ENCODE measurements at regions not wholly inside any gene's neighbourhood (a gene's known extent, or its start where the extent isn't known, plus 50 kb on each side); places are given as distances from the start of the nearest gene placed in this dataset.

DNA sequence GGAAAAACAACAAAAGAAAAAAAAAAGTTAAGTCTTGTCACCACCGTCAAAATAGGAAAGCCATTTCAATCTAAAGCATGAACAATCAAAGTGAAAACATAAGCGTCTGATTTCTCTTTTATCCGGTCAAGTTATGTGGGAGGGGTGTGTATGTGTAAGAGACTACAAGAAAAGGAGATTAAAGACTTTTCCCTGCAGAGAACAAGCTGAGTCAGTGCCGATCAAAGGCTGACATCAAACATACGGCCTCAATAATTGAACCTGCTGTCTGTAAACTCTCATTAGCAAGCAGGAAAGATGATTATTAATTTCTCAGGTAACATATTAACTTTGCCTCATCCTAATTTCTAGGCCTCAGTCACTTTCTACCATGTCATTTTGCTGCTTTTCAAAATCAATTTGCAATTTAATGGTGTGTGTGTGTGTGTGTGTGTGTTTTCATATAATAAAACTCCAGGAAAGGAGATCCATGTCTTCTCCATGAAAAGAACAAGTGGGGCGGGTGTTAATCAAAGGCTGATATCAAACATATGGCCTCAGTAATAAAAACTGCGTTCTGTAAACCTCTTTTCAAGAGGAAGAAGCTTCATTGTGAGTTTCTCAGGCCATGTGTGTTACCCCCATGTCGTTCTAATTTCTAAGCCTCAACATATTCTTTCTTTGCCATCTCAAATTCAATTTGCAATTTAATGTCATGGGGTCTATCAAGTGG lies 649.1 kb upstream of the SORCS1 start:
- no peak overlapping the region for H3K4me3 Mint-ChIP-seq
- ChIA-PET POLR2A (no interaction called here), CTCF (no interaction called here)
- DNase-seq = no peak
- no peaks in the 10 kb centered on the region for H3K4me1 Mint-ChIP-seq
- H3K9me3 Mint-ChIP-seq = no peaks in the 10 kb centered on the region
- no peak overlapping the region for H3K27ac Mint-ChIP-seq
- H3K27me3 Mint-ChIP-seq = no peaks in the 10 kb centered on the region
- H3K36me3 Mint-ChIP-seq (ENCODE audit: low read depth) = no peaks in the 10 kb centered on the region

DNA sequence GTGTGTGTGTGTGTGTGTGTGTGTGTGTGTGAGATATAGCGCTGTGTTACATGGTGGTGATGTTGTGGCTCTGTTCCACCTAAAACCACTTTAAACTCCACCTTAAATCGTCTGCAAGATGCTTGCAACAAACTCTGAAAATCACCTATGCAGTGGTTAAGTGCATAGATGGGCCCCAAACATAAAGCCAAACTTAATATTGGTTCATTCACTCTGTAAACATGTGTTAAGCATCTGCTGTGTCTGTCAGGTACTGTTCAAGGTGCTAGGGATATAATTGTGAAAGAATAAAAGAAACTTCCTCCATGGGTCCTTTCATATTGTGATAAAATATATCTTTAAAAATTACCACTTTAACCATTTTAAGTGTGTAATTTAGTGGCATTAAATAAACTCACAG lies 645.4 kb upstream of the SORCS1 start:
- Mint-ChIP-seq H3K27me3 (no peaks in the 10 kb centered on the region), H3K4me3 (no peak overlapping the region), H3K4me1 (no peaks in the 10 kb centered on the region), H3K9me3 (no peaks in the 10 kb centered on the region), H3K36me3 (ENCODE audit: low read depth) (no peaks in the 10 kb centered on the region), H3K27ac (no peak overlapping the region)
- ChIA-PET POLR2A (no interaction called here), CTCF (no interaction called here)
- DNase-seq = no peak

DNA sequence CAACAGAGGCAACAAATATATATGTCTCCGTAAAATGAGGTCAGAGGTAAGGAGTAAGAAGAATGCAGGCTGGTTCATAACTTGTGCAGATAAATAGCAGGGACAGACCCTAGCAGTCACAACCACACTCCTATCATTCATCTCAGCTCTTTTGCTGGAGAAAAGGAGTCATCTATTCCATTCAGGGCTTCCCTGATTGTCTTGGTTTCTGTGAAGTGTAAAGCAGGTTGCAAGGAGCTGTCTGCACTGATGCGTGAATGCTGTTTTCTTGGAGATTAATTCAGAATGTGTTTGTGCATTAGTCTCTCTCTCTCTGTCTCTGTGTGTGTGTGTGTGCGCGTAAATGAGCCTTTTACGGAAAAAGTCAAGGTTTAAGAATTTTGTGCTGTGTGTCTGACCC lies 643.3 kb upstream of the SORCS1 start:
- no peak overlapping the region for H3K4me3 Mint-ChIP-seq
- H3K27me3 Mint-ChIP-seq = no peaks in the 10 kb centered on the region
- no peaks in the 10 kb centered on the region for H3K4me1 Mint-ChIP-seq
- ChIA-PET CTCF (no interaction called here), POLR2A (no interaction called here)
- H3K36me3 Mint-ChIP-seq (ENCODE audit: low read depth) = no peaks in the 10 kb centered on the region
- H3K27ac Mint-ChIP-seq = no peak overlapping the region
- no peak for DNase-seq
- peaks cover 2% of the 10 kb centered on the region for H3K9me3 Mint-ChIP-seq

DNA sequence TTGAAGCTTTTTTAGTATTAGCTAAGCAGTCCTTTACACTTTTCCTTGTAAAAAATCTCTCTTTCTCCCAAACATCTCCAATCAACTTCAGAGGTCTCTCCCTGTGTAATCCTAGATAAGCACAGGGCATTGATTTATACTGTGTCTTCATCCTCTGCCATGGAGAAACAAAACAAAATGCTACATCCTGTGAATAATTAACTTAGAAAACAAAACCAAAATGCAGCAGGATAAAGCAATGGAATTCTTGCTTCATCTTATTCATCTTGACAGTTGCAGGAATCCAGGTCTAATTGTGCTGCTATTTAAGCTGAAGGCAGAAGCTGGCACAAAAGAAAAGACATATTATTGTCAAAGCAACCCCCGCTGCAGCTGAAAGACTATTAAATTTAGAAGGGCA lies 641.5 kb upstream of the SORCS1 start:
- Mint-ChIP-seq H3K4me3 (no peak overlapping the region), H3K9me3 (peaks cover 3% of the 10 kb centered on the region)
- CTCF ChIA-PET = no interaction called here

DNA sequence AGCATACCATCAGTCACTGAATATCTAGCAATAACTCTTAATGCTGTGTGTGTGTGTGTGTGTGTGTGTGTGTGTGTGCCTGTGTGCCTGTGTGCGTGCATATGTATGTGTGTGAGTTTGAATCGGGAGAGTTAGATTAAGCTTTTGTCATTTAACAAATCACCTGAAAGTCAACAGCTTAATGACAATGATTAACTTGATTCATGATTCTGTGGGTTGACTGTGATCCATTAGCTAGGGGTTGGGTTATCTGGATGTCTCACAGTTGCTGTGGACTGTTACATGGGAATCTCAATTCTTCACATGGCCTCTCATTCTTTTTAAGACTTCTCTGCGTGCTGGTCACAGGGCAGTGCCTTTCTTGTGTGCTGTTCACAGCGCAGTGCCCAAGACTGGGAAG lies 639.0 kb upstream of the SORCS1 start:
- no peaks in the 10 kb centered on the region for H3K4me1 Mint-ChIP-seq

More for the DNA sequence above, 641.5 kb upstream of the SORCS1 start:
- POLR2A ChIA-PET = no interaction called here
- no peak for DNase-seq
- Mint-ChIP-seq H3K36me3 (ENCODE audit: low read depth) (no peaks in the 10 kb centered on the region), H3K27ac (no peak overlapping the region), H3K27me3 (no peaks in the 10 kb centered on the region), H3K4me1 (no peaks in the 10 kb centered on the region)

DNA sequence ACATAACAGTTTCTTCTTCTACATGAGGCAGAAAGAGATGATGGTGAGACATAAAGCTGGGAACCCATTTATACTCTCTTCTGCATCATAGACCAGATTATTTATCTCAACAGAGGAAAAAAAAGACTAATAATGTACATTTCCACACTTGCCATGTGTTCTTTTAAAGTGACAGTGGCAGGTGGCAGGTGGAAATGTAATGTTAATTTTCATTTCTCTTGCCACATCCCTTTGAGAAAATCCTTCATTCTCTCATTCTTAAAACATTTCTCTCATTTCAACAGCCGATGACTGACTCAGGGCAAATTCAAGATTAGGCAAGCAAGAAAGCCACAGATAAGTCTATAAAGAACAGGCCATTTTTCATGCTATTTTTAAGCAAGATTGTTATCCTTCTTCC lies 635.6 kb upstream of the SORCS1 start:
- no peaks in the 10 kb centered on the region for H3K36me3 Mint-ChIP-seq (ENCODE audit: low read depth)
- no peak overlapping the region for H3K4me3 Mint-ChIP-seq
- H3K27ac Mint-ChIP-seq = no peak overlapping the region
- peaks cover 5% of the 10 kb centered on the region for H3K9me3 Mint-ChIP-seq
- ChIA-PET POLR2A (no interaction called here), CTCF (no interaction called here)
- no peaks in the 10 kb centered on the region for H3K4me1 Mint-ChIP-seq
- no peaks in the 10 kb centered on the region for H3K27me3 Mint-ChIP-seq
- DNase-seq = no peak

More for the DNA sequence above, 639.0 kb upstream of the SORCS1 start:
- ChIA-PET CTCF (interaction anchor here (1.1 kb wide), 1 partner anchor 15 kb away, joined by 6 read pairs; no protein-coding TSS in a partner anchor), POLR2A (no interaction called here)
- no peak for DNase-seq
- Mint-ChIP-seq H3K4me3 (no peak overlapping the region), H3K27me3 (no peaks in the 10 kb centered on the region), H3K36me3 (ENCODE audit: low read depth) (no peaks in the 10 kb centered on the region), H3K27ac (no peak overlapping the region), H3K9me3 (peaks cover 5% of the 10 kb centered on the region)

DNA sequence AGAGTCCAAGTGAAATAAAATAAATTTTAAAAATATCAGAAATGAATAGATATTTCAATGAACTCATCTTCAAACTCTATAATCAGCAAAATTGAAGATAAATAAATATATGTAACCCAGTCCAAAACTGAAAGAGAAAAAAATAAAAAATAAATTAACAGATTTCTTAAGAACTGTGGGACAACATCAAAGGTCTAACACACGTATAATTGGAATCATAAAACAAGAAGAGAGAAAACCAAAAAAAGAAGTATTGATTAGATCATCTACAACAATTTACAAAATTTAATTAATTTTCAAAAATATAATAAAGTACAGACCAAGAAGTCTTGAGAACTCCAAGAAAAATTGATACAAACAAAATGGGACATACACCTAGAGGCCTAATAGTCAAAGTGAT lies 625.8 kb upstream of the SORCS1 start:
- POLR2A ChIA-PET = no interaction called here
- no peaks in the 10 kb centered on the region for H3K36me3 Mint-ChIP-seq (ENCODE audit: low read depth)

DNA sequence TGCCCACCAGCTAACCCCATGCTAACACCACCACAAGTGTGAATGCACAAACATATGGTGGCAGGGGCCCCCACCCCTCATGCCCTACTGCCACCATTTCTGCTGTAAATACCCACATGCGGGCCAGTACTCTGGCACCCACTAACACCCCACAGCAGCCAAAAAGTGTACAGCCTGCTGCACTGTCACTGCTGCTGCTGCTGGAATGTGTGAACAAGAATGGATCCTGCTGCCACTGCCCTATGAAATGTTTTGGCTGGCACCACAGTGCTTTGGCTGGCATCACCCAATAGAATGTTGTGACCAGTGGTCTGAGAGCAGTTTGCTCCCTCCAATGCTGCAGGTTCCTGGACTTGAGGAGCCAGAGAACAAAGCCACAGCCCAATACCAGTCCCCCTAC lies 606.6 kb upstream of the SORCS1 start:
- H3K4me1 Mint-ChIP-seq = no peaks in the 10 kb centered on the region
- peaks cover 21% of the 10 kb centered on the region for H3K9me3 Mint-ChIP-seq
- no peak for DNase-seq
- H3K27ac Mint-ChIP-seq = no peak overlapping the region
- H3K36me3 Mint-ChIP-seq (ENCODE audit: low read depth) = no peaks in the 10 kb centered on the region
- H3K4me3 Mint-ChIP-seq = no peak overlapping the region
- H3K27me3 Mint-ChIP-seq = no peaks in the 10 kb centered on the region
- POLR2A ChIA-PET = no interaction called here
- CTCF ChIA-PET = no interaction called here

More for the DNA sequence above, 625.8 kb upstream of the SORCS1 start:
- Mint-ChIP-seq H3K27me3 (no peaks in the 10 kb centered on the region), H3K9me3 (peaks cover 2% of the 10 kb centered on the region), H3K4me3 (no peak overlapping the region), H3K27ac (no peak overlapping the region), H3K4me1 (no peaks in the 10 kb centered on the region)
- CTCF ChIA-PET = no interaction called here
- no peak for DNase-seq

DNA sequence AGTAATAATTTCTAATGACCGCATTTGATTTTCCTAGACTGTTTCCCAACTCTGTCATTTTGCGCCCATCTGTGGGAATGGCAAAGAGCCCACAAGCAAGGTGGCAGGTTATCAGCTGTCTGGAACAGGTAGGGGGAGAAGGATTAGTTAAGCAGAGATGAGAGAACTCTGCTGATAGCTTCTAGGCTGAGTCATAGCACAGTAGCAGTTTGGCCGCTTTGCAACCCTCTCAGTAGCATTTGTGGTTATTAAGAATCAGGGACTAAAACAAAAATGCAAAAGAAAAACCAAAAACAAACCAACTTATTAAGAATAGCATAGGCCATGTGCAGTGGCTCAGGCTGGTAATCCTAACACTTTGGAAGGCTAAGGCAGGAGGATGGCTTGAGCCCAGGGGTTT lies 602.7 kb upstream of the SORCS1 start:
- POLR2A ChIA-PET = no interaction called here
- H3K9me3 Mint-ChIP-seq = peaks cover 13% of the 10 kb centered on the region
- no peaks in the 10 kb centered on the region for H3K36me3 Mint-ChIP-seq (ENCODE audit: low read depth)
- H3K4me3 Mint-ChIP-seq = no peak overlapping the region
- no peaks in the 10 kb centered on the region for H3K4me1 Mint-ChIP-seq
- no peaks in the 10 kb centered on the region for H3K27me3 Mint-ChIP-seq
- H3K27ac Mint-ChIP-seq = no peak overlapping the region
- CTCF ChIA-PET = no interaction called here
- DNase-seq = no peak

DNA sequence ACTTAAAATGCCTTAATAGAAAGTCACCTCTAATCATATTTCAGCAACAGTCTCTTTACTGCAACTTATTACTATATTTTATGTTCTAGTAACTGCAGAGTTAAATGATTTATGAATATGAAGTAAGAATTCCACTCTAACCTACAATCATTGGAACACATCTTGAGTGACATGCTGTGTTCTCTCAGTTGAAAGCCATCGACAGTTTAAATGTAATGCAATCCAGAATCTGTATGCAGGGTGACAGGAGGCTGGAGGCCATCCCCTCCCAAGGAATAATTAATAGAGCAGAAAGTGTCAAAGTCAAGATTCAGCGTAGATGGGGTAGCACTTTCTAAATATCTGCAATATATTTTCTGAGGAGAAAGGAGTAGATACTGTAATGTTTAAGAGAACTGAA lies 590.3 kb upstream of the SORCS1 start:
- no peaks in the 10 kb centered on the region for H3K36me3 Mint-ChIP-seq (ENCODE audit: low read depth)
- H3K4me3 Mint-ChIP-seq = no peak overlapping the region
- POLR2A ChIA-PET = no interaction called here
- no peak for DNase-seq
- no peak overlapping the region for H3K27ac Mint-ChIP-seq
- no peaks in the 10 kb centered on the region for H3K27me3 Mint-ChIP-seq
- no peaks in the 10 kb centered on the region for H3K4me1 Mint-ChIP-seq
- CTCF ChIA-PET = no interaction called here
- H3K9me3 Mint-ChIP-seq = peaks cover 5% of the 10 kb centered on the region

DNA sequence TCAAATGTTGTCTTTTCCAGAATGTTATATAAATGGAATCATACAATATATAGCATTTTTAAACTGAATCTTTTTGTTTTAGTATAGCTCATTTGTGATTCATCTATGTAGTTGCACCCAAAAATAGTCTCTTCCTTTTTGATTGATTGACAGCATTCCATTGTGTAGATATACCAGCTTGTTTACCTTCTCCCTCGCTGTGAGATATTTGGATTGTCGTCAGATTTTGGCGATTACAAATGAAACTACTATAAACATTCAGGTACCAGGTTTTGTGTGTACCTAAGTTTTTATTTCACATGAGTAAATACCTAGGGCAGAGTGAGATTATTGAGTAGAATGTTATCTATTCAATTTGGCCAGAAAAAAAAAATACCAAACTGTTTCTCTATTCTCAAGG lies 584.7 kb upstream of the SORCS1 start:
- Mint-ChIP-seq H3K27me3 (no peaks in the 10 kb centered on the region), H3K36me3 (ENCODE audit: low read depth) (no peaks in the 10 kb centered on the region), H3K4me3 (no peak overlapping the region), H3K9me3 (peaks cover 12% of the 10 kb centered on the region), H3K4me1 (no peaks in the 10 kb centered on the region), H3K27ac (no peak overlapping the region)
- ChIA-PET POLR2A (no interaction called here), CTCF (no interaction called here)
- DNase-seq = no peak

DNA sequence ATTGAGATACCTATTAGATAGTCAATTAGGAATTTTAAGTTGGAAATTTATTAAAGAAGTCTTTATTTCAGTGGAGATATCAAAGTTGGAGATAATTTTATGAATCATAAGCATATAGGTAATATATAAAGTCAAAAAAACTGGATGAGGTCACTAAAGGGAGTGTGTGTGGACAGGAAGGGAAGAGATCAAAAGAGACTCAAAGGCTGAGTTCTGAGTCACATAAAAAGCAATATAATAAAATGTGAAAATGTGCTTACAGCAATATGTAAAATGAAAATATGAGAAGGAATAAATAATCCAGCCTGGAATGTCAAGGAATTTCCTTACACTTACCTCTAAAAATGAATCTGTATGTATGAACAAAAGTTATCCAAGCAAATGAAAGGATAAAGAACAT lies 583.3 kb upstream of the SORCS1 start:
- Mint-ChIP-seq H3K27ac (no peak overlapping the region), H3K4me3 (no peak overlapping the region), H3K4me1 (no peaks in the 10 kb centered on the region), H3K9me3 (peaks cover 12% of the 10 kb centered on the region), H3K27me3 (no peaks in the 10 kb centered on the region), H3K36me3 (ENCODE audit: low read depth) (no peaks in the 10 kb centered on the region)
- POLR2A ChIA-PET = no interaction called here
- CTCF ChIA-PET = no interaction called here
- no peak for DNase-seq

DNA sequence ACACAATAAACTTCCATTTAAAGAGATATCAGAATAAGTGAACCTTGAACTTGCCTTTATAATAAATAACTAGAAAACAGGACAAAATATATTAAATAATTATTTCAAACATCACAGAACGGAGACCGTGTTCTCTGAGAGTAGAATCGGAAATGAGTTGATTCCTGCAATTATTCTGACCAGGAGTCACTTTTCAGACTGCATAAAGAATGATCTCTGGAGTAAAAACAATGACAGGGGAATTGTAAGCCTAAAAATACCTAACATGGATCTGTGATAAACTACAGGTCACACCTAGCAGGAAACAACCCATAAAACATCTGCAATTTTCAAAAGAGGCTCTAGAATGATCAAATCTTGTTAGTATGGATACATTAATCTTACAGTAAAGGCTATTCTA lies 577.5 kb upstream of the SORCS1 start:
- Mint-ChIP-seq H3K27me3 (no peaks in the 10 kb centered on the region), H3K36me3 (ENCODE audit: low read depth) (no peaks in the 10 kb centered on the region), H3K27ac (no peak overlapping the region), H3K4me1 (no peaks in the 10 kb centered on the region), H3K4me3 (no peak overlapping the region), H3K9me3 (peaks cover 12% of the 10 kb centered on the region)
- DNase-seq = no peak
- POLR2A ChIA-PET = no interaction called here
- CTCF ChIA-PET = no interaction called here

DNA sequence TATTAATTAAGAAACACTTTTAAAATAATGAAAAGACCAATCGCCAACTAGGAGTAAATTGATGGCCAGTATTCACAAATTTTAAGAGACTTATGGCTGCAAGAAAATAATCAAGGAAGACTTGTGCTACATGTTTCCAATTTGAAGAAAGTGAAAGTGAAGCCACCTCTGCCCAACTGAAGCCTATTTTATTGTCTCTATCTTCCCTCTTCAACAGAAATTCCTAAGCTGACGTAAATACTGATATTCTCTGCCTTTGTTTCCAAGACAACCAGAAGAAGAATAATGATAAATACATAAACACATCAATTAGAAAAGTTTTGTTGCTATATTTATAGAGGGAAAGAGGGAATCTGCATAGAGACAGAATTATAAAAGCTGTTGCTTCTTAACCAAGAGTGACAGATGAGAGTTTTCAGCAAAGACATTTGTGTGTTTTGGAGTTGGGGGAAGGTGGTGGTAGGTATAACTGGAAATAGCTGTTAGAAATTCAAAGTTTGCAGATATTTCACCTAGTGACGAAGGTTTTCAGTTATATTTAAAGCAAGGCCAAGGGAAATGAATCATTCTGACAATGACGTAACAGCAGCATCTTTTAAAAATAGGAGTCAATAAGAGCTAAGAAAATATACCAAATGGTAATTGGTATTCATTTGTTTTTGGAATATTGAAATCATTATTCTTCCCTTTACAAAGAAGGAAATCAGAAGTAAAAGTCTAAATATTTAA lies 576.6 kb upstream of the SORCS1 start:
- Mint-ChIP-seq H3K4me3 (no peak overlapping the region), H3K27ac (no peak overlapping the region), H3K9me3 (peaks cover 12% of the 10 kb centered on the region), H3K4me1 (no peaks in the 10 kb centered on the region), H3K27me3 (no peaks in the 10 kb centered on the region), H3K36me3 (ENCODE audit: low read depth) (no peaks in the 10 kb centered on the region)
- DNase-seq = no peak
- ChIA-PET CTCF (no interaction called here), POLR2A (no interaction called here)

Measured in activated CD4-positive, alpha-beta T cell treated with anti-CD3 and anti-CD28 coated beads, Interleukin-2, amount 10 ng/mL, durations not matched to agents 7 days and 5 days (primary cell).